ENCODE measurements at regions not wholly inside any gene's neighbourhood (a gene's known extent, or its start where the extent isn't known, plus 50 kb on each side); places are given as distances from the start of the nearest gene placed in this dataset.

DNA sequence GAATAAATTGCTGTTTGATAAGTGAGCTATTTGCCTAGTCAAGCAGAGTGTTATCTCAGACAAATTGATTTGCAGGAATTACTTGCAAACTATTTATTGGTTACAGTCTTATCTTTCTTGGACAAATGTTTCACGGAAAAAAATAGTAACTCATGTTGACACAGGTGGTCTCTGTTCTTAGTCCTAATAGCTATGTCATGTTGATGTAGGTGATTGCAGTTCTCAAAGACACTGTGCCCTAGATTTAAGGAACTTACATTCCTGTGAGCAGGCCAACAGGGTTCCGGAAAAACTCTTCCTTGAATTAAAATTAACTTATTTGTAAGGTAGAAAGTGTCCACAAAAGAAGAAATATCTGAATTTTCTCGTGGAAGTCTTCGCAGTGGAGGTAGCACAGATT, 109.6 kb upstream of the SLCO6A1 start:
- TF ChIP-seq, protein P1, sequence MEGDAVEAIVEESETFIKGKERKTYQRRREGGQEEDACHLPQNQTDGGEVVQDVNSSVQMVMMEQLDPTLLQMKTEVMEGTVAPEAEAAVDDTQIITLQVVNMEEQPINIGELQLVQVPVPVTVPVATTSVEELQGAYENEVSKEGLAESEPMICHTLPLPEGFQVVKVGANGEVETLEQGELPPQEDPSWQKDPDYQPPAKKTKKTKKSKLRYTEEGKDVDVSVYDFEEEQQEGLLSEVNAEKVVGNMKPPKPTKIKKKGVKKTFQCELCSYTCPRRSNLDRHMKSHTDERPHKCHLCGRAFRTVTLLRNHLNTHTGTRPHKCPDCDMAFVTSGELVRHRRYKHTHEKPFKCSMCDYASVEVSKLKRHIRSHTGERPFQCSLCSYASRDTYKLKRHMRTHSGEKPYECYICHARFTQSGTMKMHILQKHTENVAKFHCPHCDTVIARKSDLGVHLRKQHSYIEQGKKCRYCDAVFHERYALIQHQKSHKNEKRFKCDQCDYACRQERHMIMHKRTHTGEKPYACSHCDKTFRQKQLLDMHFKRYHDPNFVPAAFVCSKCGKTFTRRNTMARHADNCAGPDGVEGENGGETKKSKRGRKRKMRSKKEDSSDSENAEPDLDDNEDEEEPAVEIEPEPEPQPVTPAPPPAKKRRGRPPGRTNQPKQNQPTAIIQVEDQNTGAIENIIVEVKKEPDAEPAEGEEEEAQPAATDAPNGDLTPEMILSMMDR (IDR thresholded peaks at IDR 0.05; ENCODE audit: poor library complexity, severe bottlenecking): no peak
- TF ChIP-seq EZH2 (IDR thresholded peaks at IDR 0.05; ENCODE audit: borderline replicate concordance, insufficient read depth, low read length, poor library complexity, severe bottlenecking): no peak
